HEK293T (cell line): ENCODE measurements at regions not wholly inside any gene's neighbourhood (a gene's known extent, or its start where the extent isn't known, plus 50 kb on each side); places are given as distances from the start of the nearest gene placed in this dataset.

Source experiments
- ELF4 ChIP-seq: fragments of 450-650 bp; IDR thresholded peaks from 2 replicates; pipeline ENCODE4 v1.6.1; 2017; ENCODE audit warnings: antibody characterized with exemption
- SP1 ChIP-seq: fragments of 450-650 bp; IDR thresholded peaks from 2 replicates; pipeline ENCODE4 v1.6.1; 2017

DNA sequence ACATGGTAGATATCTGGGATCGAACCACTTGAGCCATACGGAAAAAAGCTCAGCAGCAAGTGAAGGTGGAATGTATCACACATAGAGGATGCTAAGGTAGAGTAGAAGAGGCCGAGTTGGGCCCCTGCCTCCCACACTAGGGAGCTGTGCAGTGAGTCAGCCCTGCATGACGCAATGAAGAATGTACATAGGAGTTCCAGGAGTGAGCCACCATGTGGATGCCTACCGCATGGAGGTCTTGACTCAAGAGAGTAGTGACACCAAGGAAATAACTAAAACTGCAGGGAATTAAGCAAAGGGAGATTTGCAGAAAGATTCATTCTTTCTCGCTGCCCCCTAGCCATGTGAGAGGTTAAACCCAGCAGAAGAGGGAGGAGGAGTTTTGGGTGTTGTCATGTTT is 389.6 kb upstream of the IGFBP7 start:
- TF ChIP-seq SP1, result no peak
- TF ChIP-seq ELF4, result no peak
